Endothelial cell of umbilical vein (primary cell): ENCODE measurements at regions not wholly inside any gene's neighbourhood (a gene's known extent, or its start where the extent isn't known, plus 50 kb on each side); places are given as distances from the start of the nearest gene placed in this dataset.

Experiments
- CTCF ChIP-seq, 2 donors: IDR thresholded peaks; 1 replicate in 1 of 2; 2 replicates in 1 of 2; pipeline ENCODE4 v1.5.1; 2011; ENCODE audit warnings: low read length in 2 of 2, mild to moderate bottlenecking in 2 of 2, moderate library complexity in 2 of 2, control low read depth in 1 of 2, inconsistent platforms in 1 of 2, low read depth in 1 of 2; ENCODE audit not compliant: insufficient read depth in 1 of 2; ENCODE audit errors: extremely low read depth in 1 of 2
- POLR2A ChIP-seq: IDR thresholded peaks from 2 replicates; pipeline ENCODE4 v1.6.1; 2012; ENCODE audit warnings: low read depth, mild to moderate bottlenecking, control low read depth, low read length

GRCh38 chr22:47432683-47433082 lies 670.2 kb downstream of the TBC1D22A start:
- no peak for TF ChIP-seq CTCF (IDR thresholded peaks at IDR 0.05; ENCODE audit: extremely low read depth in 1 of 2, insufficient read depth in 1 of 2, low read depth in 1 of 2, low read length in 2 of 2)
- TF ChIP-seq POLR2A, result no peak
